Keratinocyte (primary cell): ENCODE measurements at regions not wholly inside any gene's neighbourhood (a gene's known extent, or its start where the extent isn't known, plus 50 kb on each side); places are given as distances from the start of the nearest gene placed in this dataset.

ENCODE experiments used
- DNase-seq: peaks from one replicate; pipeline ENCODE4 v3.0.0-alpha.2; 2011; ENCODE audit warnings: low read depth, missing footprints, low spot score
- FAIRE-seq: peaks from 2 replicates; lab custom pipeline; 2011; peaks lifted over from hg19 to GRCh38; lab: Jason Lieb, UNC
- H2AFZ ChIP-seq: 2 replicates; pipeline ENCODE4 v1.6.0; 2012; ENCODE audit warnings: low read length, control low read depth, inconsistent platforms; ENCODE audit not compliant: control insufficient read depth
- H3K27ac ChIP-seq: 2 replicates; pipeline ENCODE4 v1.5.1; 2011; ENCODE audit warnings: low read length; ENCODE audit not compliant: control insufficient read depth, insufficient read depth
- H3K27me3 ChIP-seq: 3 replicates; pipeline ENCODE4 v1.6.0; 2011; ENCODE audit warnings: low read length; ENCODE audit not compliant: control insufficient read depth, insufficient read depth; ENCODE audit errors: extremely low read depth
- H3K36me3 ChIP-seq, 2 experiments: 2 replicates in 1 of 2; 3 replicates in 1 of 2; pipeline ENCODE4 v1.5.1; 2011; ENCODE audit warnings: low read length in 2 of 2, mild to moderate bottlenecking in 1 of 2; ENCODE audit not compliant: control insufficient read depth in 2 of 2, insufficient read depth in 2 of 2; ENCODE audit errors: extremely low read depth in 1 of 2
- H3K4me1 ChIP-seq: 3 replicates; pipeline ENCODE4 v1.5.1; 2011; ENCODE audit warnings: low read length; ENCODE audit not compliant: control insufficient read depth, insufficient read depth; ENCODE audit errors: extremely low read depth
- H3K4me2 ChIP-seq: 3 replicates; pipeline ENCODE4 v1.6.0; 2011; ENCODE audit warnings: low read depth, low read length; ENCODE audit not compliant: control insufficient read depth, insufficient read depth; ENCODE audit errors: extremely low read depth
- H3K4me3 ChIP-seq, 3 experiments: fragments of 200-600 bp in 1 of 3; sonication (generic) in 1 of 3; 2 replicates in 2 of 3; 3 replicates in 1 of 3; pipeline ENCODE4 v1.5.1; 2011 to 2016; ENCODE audit warnings: low read length in 3 of 3, mild to moderate bottlenecking in 3 of 3, control low read depth in 2 of 3, inconsistent platforms in 1 of 3, low read depth in 1 of 3, mixed read lengths in 1 of 3, mixed run types in 1 of 3, moderate library complexity in 1 of 3; ENCODE audit not compliant: control insufficient read depth in 2 of 3, insufficient read depth in 2 of 3; ENCODE audit errors: extremely low read depth in 1 of 3
- H3K79me2 ChIP-seq: 2 replicates; pipeline ENCODE4 v1.6.0; 2012; ENCODE audit warnings: low read length; ENCODE audit not compliant: control insufficient read depth, insufficient read depth
- H3K9ac ChIP-seq: 3 replicates; pipeline ENCODE4 v1.6.0; 2011; ENCODE audit warnings: low read length; ENCODE audit not compliant: control insufficient read depth, insufficient read depth; ENCODE audit errors: extremely low read depth
- H3K9me1 ChIP-seq: 3 replicates; pipeline ENCODE4 v1.6.0; 2011; ENCODE audit warnings: low read length; ENCODE audit not compliant: control insufficient read depth, insufficient read depth; ENCODE audit errors: extremely low read depth
- H3K9me3 ChIP-seq: 2 replicates; pipeline ENCODE4 v1.5.1; 2012; ENCODE audit warnings: low read depth, low read length; ENCODE audit not compliant: control insufficient read depth
- H4K20me1 ChIP-seq: 3 replicates; pipeline ENCODE4 v1.6.0; 2011; ENCODE audit warnings: low read length; ENCODE audit not compliant: control insufficient read depth, insufficient read depth; ENCODE audit errors: extremely low read depth
- CTCF ChIP-seq, 3 experiments: IDR thresholded peaks in 1 of 3; conservative IDR thresholded peaks in 1 of 3; optimal IDR thresholded peaks in 1 of 3; 2 replicates in 2 of 3; 3 replicates in 1 of 3; pipeline versions ENCODE3 to v1.5.1; 2011; ENCODE audit warnings: low read length in 3 of 3, mild to moderate bottlenecking in 3 of 3, moderate library complexity in 2 of 3, control low read depth in 1 of 3, inconsistent platforms in 1 of 3; ENCODE audit not compliant: insufficient read depth in 2 of 3; ENCODE audit errors: extremely low read depth in 1 of 3
- EZH2 ChIP-seq: IDR thresholded peaks from one replicate; pipeline ENCODE4 v1.6.1; 2012; ENCODE audit warnings: inconsistent platforms, mild to moderate bottlenecking, low read length, moderate library complexity
- dilution Hi-C: fragments of 300-500 bp; cut with MboI; formaldehyde crosslinking; loops from one replicate; pipeline ENCODE4 v1.7.0; 2020; ENCODE audit warnings: low sequenced_read_pairs; ENCODE audit not compliant: extremely low pct_ligation_motif_present

- dilution Hi-C loops: no loop called here
- no peak for TF ChIP-seq CTCF (optimal IDR thresholded peaks at IDR 0.05 in 1 of 3, IDR thresholded peaks at IDR 0.05 in 1 of 3, conservative IDR thresholded peaks at IDR 0.05 in 1 of 3; ENCODE audit: extremely low read depth in 1 of 3, insufficient read depth in 2 of 3, low read length in 3 of 3)
- no peak for TF ChIP-seq EZH2
- H3K4me2 ChIP-seq: no peak overlapping the region
Observed at GRCh38 chr6:105836379-105836778, 249.8 kb upstream of the PRDM1 start.

GRCh38 chr6:105835373-105835772, 250.8 kb upstream of the PRDM1 start:
- Histone ChIP-seq H3K9ac (no peak overlapping the region), H3K27ac (no peak overlapping the region), H2AFZ (no peak overlapping the region), H3K4me3 (no peak overlapping the region), H3K4me1 (peaks cover 14% of the 10 kb centered on the region), H4K20me1 (no peaks in the 10 kb centered on the region), H3K36me3 (no peaks in the 10 kb centered on the region), H3K27me3 (no peaks in the 10 kb centered on the region), H3K79me2 (no peaks in the 10 kb centered on the region), H3K9me3 (no peaks in the 10 kb centered on the region), H3K9me1 (no peaks in the 10 kb centered on the region), H3K4me2 (no peak overlapping the region)
- FAIRE-seq (peak; percentile 57), DNase-seq (peak; percentile 11)
- no peak for TF ChIP-seq EZH2
- TF ChIP-seq CTCF (optimal IDR thresholded peaks at IDR 0.05 in 1 of 3, IDR thresholded peaks at IDR 0.05 in 1 of 3, conservative IDR thresholded peaks at IDR 0.05 in 1 of 3; ENCODE audit: extremely low read depth in 1 of 3, insufficient read depth in 2 of 3, low read length in 3 of 3): peak; percentile 51 to 62 (median 61)
- dilution Hi-C loops: no loop called here

More at GRCh38 chr6:105836379-105836778, 249.8 kb upstream of the PRDM1 start:
- Histone ChIP-seq H3K4me1 (peaks cover 14% of the 10 kb centered on the region), H4K20me1 (no peaks in the 10 kb centered on the region), H2AFZ (no peak overlapping the region), H3K4me3 (no peak overlapping the region), H3K79me2 (no peaks in the 10 kb centered on the region), H3K9me1 (no peaks in the 10 kb centered on the region), H3K9me3 (no peaks in the 10 kb centered on the region), H3K36me3 (no peaks in the 10 kb centered on the region), H3K9ac (no peak overlapping the region), H3K27me3 (no peaks in the 10 kb centered on the region), H3K27ac (no peak overlapping the region)
- no peak for DNase-seq
- no peak for FAIRE-seq
